Neuronal stem cell (in vitro differentiated cells): ENCODE measurements at regions not wholly inside any gene's neighbourhood (a gene's known extent, or its start where the extent isn't known, plus 50 kb on each side); places are given as distances from the start of the nearest gene placed in this dataset.

Source experiments
- DNase-seq: peaks from one replicate; pipeline ENCODE4 v3.0.0-alpha.2; 2013; ENCODE audit warnings: low spot score
- H2AFZ ChIP-seq: one replicate; pipeline ENCODE4 v1.6.1; 2013; ENCODE audit warnings: mild to moderate bottlenecking, low read length, inconsistent platforms
- H2AK5ac ChIP-seq: 2 replicates; pipeline ENCODE4 v1.6.1; 2013; ENCODE audit warnings: low read depth, mild to moderate bottlenecking, inconsistent platforms, low read length, moderate library complexity, mixed read lengths
- H2BK120ac ChIP-seq: 2 replicates; pipeline ENCODE4 v1.6.1; 2013; ENCODE audit warnings: low read depth, mild to moderate bottlenecking, inconsistent platforms, low read length, moderate library complexity, mixed read lengths
- H2BK12ac ChIP-seq: one replicate; pipeline ENCODE4 v1.6.1; 2013; ENCODE audit warnings: low read length, inconsistent platforms
- H2BK15ac ChIP-seq: 2 replicates; pipeline ENCODE4 v1.6.1; 2013; ENCODE audit warnings: mild to moderate bottlenecking, low read length, inconsistent platforms, mixed read lengths
- H2BK5ac ChIP-seq: one replicate; pipeline ENCODE4 v1.6.1; 2013; ENCODE audit warnings: inconsistent platforms, mild to moderate bottlenecking, low read length, moderate library complexity
- H3K14ac ChIP-seq: one replicate; pipeline ENCODE4 v1.6.1; 2013; ENCODE audit warnings: low read length, inconsistent platforms
- H3K18ac ChIP-seq: 2 replicates; pipeline ENCODE4 v1.6.1; 2013; ENCODE audit warnings: low read length, inconsistent platforms
- H3K23ac ChIP-seq: 2 replicates; pipeline ENCODE4 v1.6.1; 2013; ENCODE audit warnings: low read depth, mild to moderate bottlenecking, mixed read lengths, low read length, inconsistent platforms; ENCODE audit not compliant: poor library complexity
- H3K27ac ChIP-seq: replicated peaks from 3 replicates; pipeline ENCODE4 v1.5.1; 2013; ENCODE audit warnings: low read length, inconsistent platforms
- H3K27me3 ChIP-seq, 3 experiments: 2 replicates each; pipeline ENCODE4 v1.6.1; 2013; ENCODE audit warnings: low read length in 3 of 3, mild to moderate bottlenecking in 2 of 3, inconsistent platforms in 1 of 3, low read depth in 1 of 3, mixed read lengths in 1 of 3, moderate library complexity in 1 of 3; ENCODE audit not compliant: control insufficient read depth in 3 of 3, insufficient read depth in 3 of 3
- H3K36me3 ChIP-seq, 2 donors: replicated peaks in 1 of 2; 2 replicates each; pipeline ENCODE4 v1.6.1; 2013; ENCODE audit warnings: low read length in 2 of 2; ENCODE audit not compliant: control insufficient read depth in 2 of 2, insufficient read depth in 2 of 2
- H3K4ac ChIP-seq: 2 replicates; pipeline ENCODE4 v1.6.1; 2013; ENCODE audit warnings: inconsistent platforms, mild to moderate bottlenecking, low read length, moderate library complexity
- H3K4me1 ChIP-seq, 2 donors: 1 replicate in 1 of 2; 2 replicates in 1 of 2; pipeline ENCODE4 v1.6.1; 2013; ENCODE audit warnings: low read length in 2 of 2, low read depth in 1 of 2; ENCODE audit not compliant: control insufficient read depth in 2 of 2, insufficient read depth in 1 of 2
- H3K4me2 ChIP-seq: one replicate; pipeline ENCODE4 v1.6.1; 2013; ENCODE audit warnings: mild to moderate bottlenecking, low read length, inconsistent platforms; ENCODE audit not compliant: insufficient read depth, poor library complexity, severe bottlenecking
- H3K4me3 ChIP-seq, 2 donors: 2 replicates each; pipeline ENCODE4 v1.5.1; 2013; ENCODE audit warnings: low read length in 2 of 2, mild to moderate bottlenecking in 2 of 2, inconsistent platforms in 1 of 2, moderate library complexity in 1 of 2
- H3K79me1 ChIP-seq: one replicate; pipeline ENCODE4 v1.6.1; 2013; ENCODE audit warnings: low read depth, mild to moderate bottlenecking, inconsistent platforms, low read length, moderate library complexity
- H3K9ac ChIP-seq: one replicate; pipeline ENCODE4 v1.6.1; 2013; ENCODE audit warnings: mild to moderate bottlenecking, low read depth, low read length, inconsistent platforms; ENCODE audit not compliant: poor library complexity
- H3K9me3 ChIP-seq, 2 donors: replicated peaks in 1 of 2; 2 replicates each; pipeline versions ENCODE3 to v1.6.1; 2013; ENCODE audit warnings: low read length in 2 of 2, mild to moderate bottlenecking in 2 of 2, inconsistent platforms in 1 of 2, low read depth in 1 of 2, mixed read lengths in 1 of 2, moderate library complexity in 1 of 2; ENCODE audit not compliant: control insufficient read depth in 2 of 2, insufficient read depth in 1 of 2
- H4K8ac ChIP-seq: one replicate; pipeline ENCODE4 v1.6.1; 2013; ENCODE audit warnings: low read depth, mild to moderate bottlenecking, inconsistent platforms, low read length, moderate library complexity
- H4K91ac ChIP-seq: one replicate; pipeline ENCODE4 v1.6.1; 2013; ENCODE audit warnings: low read length, low read depth, mild to moderate bottlenecking, inconsistent platforms; ENCODE audit not compliant: poor library complexity
- WGBS, 2 donors: extraction: QIAGEN DNeasy Blood & Tissue Kit; methylation state at CpG; one replicate each; pipeline ENCODE4 v1.1.7; 2013; ENCODE audit warnings: missing lambda C conversion rate in 2 of 2, mixed read lengths in 1 of 2; ENCODE audit not compliant: insufficient read length in 2 of 2, insufficient replicate concordance in 1 of 2; ENCODE audit errors: extremely low coverage in 2 of 2; 5-methylcytosine and 5-hydroxymethylcytosine counted together

DNA sequence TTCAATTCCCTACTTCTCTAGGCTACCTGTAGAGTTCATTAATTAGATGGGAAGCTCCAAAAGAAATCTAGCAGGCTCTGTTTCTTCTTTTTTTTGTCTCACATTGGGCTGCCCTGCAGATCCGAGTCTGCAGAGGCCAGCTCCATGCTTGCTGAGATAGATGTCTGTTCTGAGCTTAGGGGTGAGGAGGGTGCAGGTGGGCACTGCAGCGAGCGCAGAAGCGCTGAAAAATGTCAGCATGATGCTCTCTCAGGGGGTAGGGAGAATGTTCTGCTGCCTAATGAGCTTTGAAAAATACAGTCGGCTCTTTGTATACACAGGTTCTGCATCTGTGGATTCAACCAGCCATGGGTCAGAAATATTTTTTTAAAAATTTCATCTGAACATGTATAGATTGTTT lies 56.8 kb upstream of the KCNA3 start:
- Histone ChIP-seq H2BK5ac (no peak overlapping the region), H3K14ac (no peak overlapping the region), H2AFZ (no peak overlapping the region), H3K79me1 (no peaks in the 10 kb centered on the region), H2BK12ac (no peak overlapping the region), H4K8ac (no peak overlapping the region), H3K4ac (no peak overlapping the region), H3K4me1 (no peaks in the 10 kb centered on the region), H2BK15ac (no peak overlapping the region), H3K4me3 (peak overlapping the region in 1 of 2 donors; percentile 57), H2AK5ac (no peak overlapping the region), H3K27ac (no peak overlapping the region), H3K9me3 (no peaks in the 10 kb centered on the region), H2BK120ac (no peak overlapping the region), H3K4me2 (no peak overlapping the region), H3K27me3 (peaks cover 0 to 19% (median 0%) of the 10 kb centered on the region in 3 experiments), H3K23ac (no peak overlapping the region), H3K18ac (no peak overlapping the region), H3K9ac (no peak overlapping the region), H4K91ac (no peak overlapping the region), H3K36me3 (no peaks in the 10 kb centered on the region)
- WGBS, 2 donors, result no CpG with 5 or more reads among the region's 5 CpGs
- no peak for DNase-seq

GRCh38 chr1:110728388-110729001 lies 53.8 kb upstream of the KCNA3 start:
- no peak overlapping the region for H3K18ac ChIP-seq
- H4K91ac ChIP-seq, result no peak overlapping the region
- H3K4me1 ChIP-seq, result no peaks in the 10 kb centered on the region
- H3K23ac ChIP-seq, result no peak overlapping the region
- no peak overlapping the region for H3K4ac ChIP-seq
- no peak overlapping the region for H2BK12ac ChIP-seq
- H4K8ac ChIP-seq, result no peak overlapping the region
- H3K9ac ChIP-seq, result no peak overlapping the region
- H2BK120ac ChIP-seq, result no peak overlapping the region
- H2BK15ac ChIP-seq, result no peak overlapping the region
- H3K36me3 ChIP-seq, result no peaks in the 10 kb centered on the region
- DNase-seq, result no peak
- no CpG with 5 or more reads among the region's 4 CpGs for WGBS, 2 donors
- no peaks in the 10 kb centered on the region for H3K79me1 ChIP-seq
- peaks cover 0 to 12% (median 2%) of the 10 kb centered on the region in 3 experiments for H3K27me3 ChIP-seq
- H2AK5ac ChIP-seq, result no peak overlapping the region
- no peak overlapping the region for H3K27ac ChIP-seq
- H3K4me3 ChIP-seq, result no peak overlapping the region
- no peak overlapping the region for H3K4me2 ChIP-seq
- H2BK5ac ChIP-seq, result no peak overlapping the region
- no peak overlapping the region for H2AFZ ChIP-seq
- no peak overlapping the region for H3K14ac ChIP-seq
- H3K9me3 ChIP-seq, result no peaks in the 10 kb centered on the region

DNA sequence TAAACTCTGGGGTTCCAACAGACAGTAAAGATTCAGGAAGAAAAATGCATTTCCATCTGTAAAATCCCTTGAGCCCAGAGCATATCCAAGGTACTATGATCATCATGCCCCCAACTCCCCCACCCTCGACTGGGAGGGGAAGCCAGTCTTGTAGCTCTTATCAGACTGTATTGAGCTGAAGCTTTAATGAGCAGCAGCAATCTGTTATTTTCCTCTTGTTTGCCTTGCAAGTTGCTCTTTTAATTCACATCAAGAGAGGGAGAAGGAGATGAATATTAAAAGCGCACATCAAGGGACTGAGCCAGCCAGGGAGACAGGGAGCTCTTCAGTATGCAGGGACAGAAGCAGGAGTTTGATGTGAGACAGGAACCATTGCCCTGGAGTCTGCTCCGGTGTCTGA lies 52.5 kb upstream of the KCNA3 start:
- Histone ChIP-seq H3K9ac (no peak overlapping the region), H2BK12ac (no peak overlapping the region), H3K23ac (no peak overlapping the region), H3K14ac (no peak overlapping the region), H4K8ac (no peak overlapping the region), H3K18ac (no peak overlapping the region), H3K36me3 (no peaks in the 10 kb centered on the region), H3K4ac (no peak overlapping the region), H2BK5ac (no peak overlapping the region), H3K9me3 (no peaks in the 10 kb centered on the region), H4K91ac (no peak overlapping the region), H2AK5ac (no peak overlapping the region), H2AFZ (no peak overlapping the region), H3K4me2 (no peak overlapping the region), H3K27me3 (peaks cover 0 to 16% (median 2%) of the 10 kb centered on the region in 3 experiments), H2BK120ac (no peak overlapping the region), H3K27ac (no peak overlapping the region), H3K4me1 (no peaks in the 10 kb centered on the region), H3K79me1 (no peaks in the 10 kb centered on the region), H3K4me3 (no peak overlapping the region), H2BK15ac (no peak overlapping the region)
- WGBS, 2 donors, result no CpG with 5 or more reads among the region's 3 CpGs
- DNase-seq, result no peak

DNA sequence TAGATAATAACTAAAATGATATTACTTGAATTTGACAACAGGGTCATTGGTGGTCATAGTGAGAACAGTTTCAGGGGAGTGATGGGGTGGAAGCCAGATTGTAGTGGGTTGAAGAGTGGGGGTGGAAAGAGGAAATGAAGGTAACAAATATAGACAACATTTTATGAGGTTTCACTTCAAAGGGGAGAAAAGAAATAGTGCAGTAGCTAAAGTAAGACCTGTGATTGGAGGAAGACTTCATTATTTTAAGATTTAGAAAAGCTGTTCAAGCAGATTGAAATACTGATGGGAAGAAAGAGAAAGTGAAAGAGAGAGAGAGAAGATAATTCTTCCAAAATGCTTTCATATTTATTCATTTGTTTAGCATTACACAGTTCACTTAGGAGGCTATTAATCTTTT lies 52.0 kb upstream of the KCNA3 start:
- no peaks in the 10 kb centered on the region for H3K4me1 ChIP-seq
- H2BK15ac ChIP-seq, result no peak overlapping the region
- H4K8ac ChIP-seq, result no peak overlapping the region
- H3K18ac ChIP-seq, result no peak overlapping the region
- H3K4me3 ChIP-seq, result no peak overlapping the region
- DNase-seq, result no peak
- H2BK5ac ChIP-seq, result no peak overlapping the region
- H2BK120ac ChIP-seq, result no peak overlapping the region
- H3K79me1 ChIP-seq, result no peaks in the 10 kb centered on the region
- no peak overlapping the region for H3K27ac ChIP-seq
- H2BK12ac ChIP-seq, result no peak overlapping the region
- H3K4me2 ChIP-seq, result no peak overlapping the region
- H3K27me3 ChIP-seq, result peaks cover 0 to 20% (median 2%) of the 10 kb centered on the region in 3 experiments
- H2AK5ac ChIP-seq, result no peak overlapping the region
- no peak overlapping the region for H3K23ac ChIP-seq
- H3K14ac ChIP-seq, result no peak overlapping the region
- no peaks in the 10 kb centered on the region for H3K36me3 ChIP-seq
- no peak overlapping the region for H2AFZ ChIP-seq
- no peaks in the 10 kb centered on the region for H3K9me3 ChIP-seq
- no peak overlapping the region for H3K4ac ChIP-seq
- no peak overlapping the region for H3K9ac ChIP-seq
- H4K91ac ChIP-seq, result no peak overlapping the region
